ENCODE measurements at regions not wholly inside any gene's neighbourhood (a gene's known extent, or its start where the extent isn't known, plus 50 kb on each side); places are given as distances from the start of the nearest gene placed in this dataset.

GRCh38 chr5:109250080-109250479 lies 159.7 kb downstream of the PJA2 start:
- intact Hi-C loops (cut with micrococcal nuclease), result no loop called here
- no peaks in the 10 kb centered on the region for H3K79me2 ChIP-seq (ENCODE audit: insufficient read depth, low read length)
- 93% methylated on average over 3 of the region's 4 CpGs for WGBS (ENCODE audit: insufficient coverage)

DNA sequence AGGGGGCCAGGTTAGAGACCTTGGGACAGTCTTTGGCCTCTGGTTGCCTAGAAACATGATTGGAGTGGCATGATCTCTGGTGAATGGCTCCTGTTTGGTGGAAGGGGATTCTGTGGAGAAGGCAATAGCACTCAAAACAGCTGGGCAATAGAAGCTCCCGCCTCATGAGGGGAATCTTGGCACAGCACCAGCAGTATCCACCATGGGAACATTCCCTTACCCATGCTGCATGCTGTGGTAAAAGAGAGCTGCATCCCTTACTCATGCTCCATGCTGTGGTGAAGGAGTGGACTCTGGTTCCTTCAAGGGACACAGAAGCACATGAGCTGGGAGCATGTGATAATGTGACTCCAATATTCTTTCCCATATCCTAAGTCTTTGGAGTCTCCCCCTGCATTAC lies 160.6 kb downstream of the PJA2 start:
- no CpG with 5 or more reads among the region's 1 CpG for WGBS (ENCODE audit: insufficient coverage)
- no peak overlapping the region for H3K27ac ChIP-seq (ENCODE audit: low read depth in 1 of 2, low read length in 2 of 2)
- intact Hi-C loops (cut with micrococcal nuclease), result no loop called here
- Mint-ChIP-seq H3K27ac (no peak overlapping the region), H3K4me1 (peaks cover 14% of the 10 kb centered on the region), H3K4me3 (no peak overlapping the region), H3K36me3 (no peaks in the 10 kb centered on the region), H3K27me3 (ENCODE audit: low read depth in 3 of 3) (peaks cover 0 to 3% (median 1%) of the 10 kb centered on the region in 3 donors), H3K9me3 (peaks cover 8 to 26% (median 14%) of the 10 kb centered on the region in 7 donors)
- no peak for TF ChIP-seq CTCF (IDR thresholded peaks at IDR 0.05)
- no peaks in the 10 kb centered on the region for H3K36me3 ChIP-seq (replicated peaks in 1 of 2; ENCODE audit: control insufficient read depth in 1 of 2, insufficient read depth in 2 of 2, low read length in 2 of 2)
- peaks cover 13 to 15% of the 10 kb centered on the region in 2 donors for H3K9me3 ChIP-seq (replicated peaks in 1 of 2; ENCODE audit: control insufficient read depth in 1 of 2, insufficient read depth in 1 of 2, low read length in 2 of 2)
- no peak for DNase-seq
- H3K9ac ChIP-seq (ENCODE audit: insufficient read depth, low read length, poor library complexity, severe bottlenecking), result no peak overlapping the region
- no peaks in the 10 kb centered on the region for H3K79me2 ChIP-seq (ENCODE audit: insufficient read depth, low read length)
- H3K4me1 ChIP-seq (ENCODE audit: control insufficient read depth in 1 of 2, insufficient read depth in 2 of 2, low read length in 2 of 2), result peaks cover 5 to 9% of the 10 kb centered on the region in 2 donors
- H3K27me3 ChIP-seq (ENCODE audit: control insufficient read depth in 2 of 2, insufficient read depth in 2 of 2, low read length in 2 of 2), result no peaks in the 10 kb centered on the region
- H3K4me2 ChIP-seq (replicated peaks; ENCODE audit: extremely low read depth, low read length, poor library complexity, severe bottlenecking), result no peak overlapping the region
- H2AFZ ChIP-seq (ENCODE audit: insufficient read depth, low read depth, low read length, poor library complexity, severe bottlenecking), result no peak overlapping the region
- H4K20me1 ChIP-seq (ENCODE audit: insufficient read depth, low read length), result no peaks in the 10 kb centered on the region
- no peak overlapping the region for H3K4me3 ChIP-seq (replicated peaks in 1 of 3; ENCODE audit: low read depth in 2 of 3, low read length in 3 of 3)

More at GRCh38 chr5:109250080-109250479, 159.7 kb downstream of the PJA2 start:
- H3K9me3 ChIP-seq (replicated peaks in 1 of 2; ENCODE audit: control insufficient read depth in 1 of 2, insufficient read depth in 1 of 2, low read length in 2 of 2), result peaks cover 13% of the 10 kb centered on the region in 2 donors
- peaks cover 7 to 22% (median 14%) of the 10 kb centered on the region in 7 donors for H3K9me3 Mint-ChIP-seq
- no peak overlapping the region for H3K9ac ChIP-seq (ENCODE audit: insufficient read depth, low read length, poor library complexity, severe bottlenecking)
- no peak overlapping the region for H3K4me3 Mint-ChIP-seq
- TF ChIP-seq CTCF (IDR thresholded peaks at IDR 0.05), result no peak
- H3K27ac ChIP-seq (ENCODE audit: low read depth in 1 of 2, low read length in 2 of 2), result no peak overlapping the region
- H3K36me3 ChIP-seq (replicated peaks in 1 of 2; ENCODE audit: control insufficient read depth in 1 of 2, insufficient read depth in 2 of 2, low read length in 2 of 2), result no peaks in the 10 kb centered on the region
- no peaks in the 10 kb centered on the region for H4K20me1 ChIP-seq (ENCODE audit: insufficient read depth, low read length)
- no peaks in the 10 kb centered on the region for H3K27me3 ChIP-seq (ENCODE audit: control insufficient read depth in 2 of 2, insufficient read depth in 2 of 2, low read length in 2 of 2)
- peaks cover 0 to 3% (median 1%) of the 10 kb centered on the region in 3 donors for H3K27me3 Mint-ChIP-seq (ENCODE audit: low read depth in 3 of 3)
- H3K4me1 ChIP-seq (ENCODE audit: control insufficient read depth in 1 of 2, insufficient read depth in 2 of 2, low read length in 2 of 2), result peaks cover 5 to 9% of the 10 kb centered on the region in 2 donors
- H3K4me3 ChIP-seq (replicated peaks in 1 of 3; ENCODE audit: low read depth in 2 of 3, low read length in 3 of 3), result no peak overlapping the region
- no peak overlapping the region for H3K4me2 ChIP-seq (replicated peaks; ENCODE audit: extremely low read depth, low read length, poor library complexity, severe bottlenecking)
- no peak overlapping the region for H2AFZ ChIP-seq (ENCODE audit: insufficient read depth, low read depth, low read length, poor library complexity, severe bottlenecking)
- no peak overlapping the region for H3K27ac Mint-ChIP-seq
- peaks cover 14% of the 10 kb centered on the region for H3K4me1 Mint-ChIP-seq
- DNase-seq, result no peak
- H3K36me3 Mint-ChIP-seq, result no peaks in the 10 kb centered on the region

Measured in CD14-positive monocyte (primary cell).